GM10266 (cell line): ENCODE measurements at regions not wholly inside any gene's neighbourhood (a gene's known extent, or its start where the extent isn't known, plus 50 kb on each side); places are given as distances from the start of the nearest gene placed in this dataset.
"Not testable (repeated sequence)": the region's sequence is repeated elsewhere in the genome, so short reads cannot be mapped to it uniquely, and the experiment has no call there.

Source experiments
- DNase-seq: peaks from one replicate; pipeline ENCODE4 v3.0.0; 2012; ENCODE audit errors: extremely low spot score
- CTCF ChIP-seq: IDR thresholded peaks from 2 replicates; pipeline ENCODE4 v1.5.1; 2012; ENCODE audit warnings: mild to moderate bottlenecking, low read depth; ENCODE audit not compliant: control insufficient read depth, insufficient read depth; ENCODE audit errors: missing control alignments

GRCh38 chr5:87188391-87188790 lies 79.3 kb upstream of the RASA1 start:
- TF ChIP-seq CTCF: no peak
- DNase-seq: no peak

GRCh38 chr5:87190041-87190440 lies 77.6 kb upstream of the RASA1 start:
- no peak for TF ChIP-seq CTCF

GRCh38 chr5:87190687-87191086 lies 77.0 kb upstream of the RASA1 start:
- DNase-seq: no peak
- TF ChIP-seq CTCF: no peak

More at GRCh38 chr5:87190041-87190440, 77.6 kb upstream of the RASA1 start:
- DNase-seq: no peak

- no peak for DNase-seq
- TF ChIP-seq CTCF: no peak
These were observed 76.0 kb upstream of the RASA1 start for GRCh38 chr5:87191645-87192044.

- no peak for TF ChIP-seq CTCF
- DNase-seq: peak; percentile 44
These were observed 72.5 kb upstream of the RASA1 start for GRCh38 chr5:87195104-87195591.

- TF ChIP-seq CTCF: no peak
- DNase-seq: no peak
These were observed 72.1 kb upstream of the RASA1 start for GRCh38 chr5:87195616-87196015.

- DNase-seq: no peak
- no peak for TF ChIP-seq CTCF
These were observed 69.7 kb upstream of the RASA1 start for GRCh38 chr5:87198010-87198409.

- not testable (repeated sequence) for DNase-seq
These were observed 68.4 kb upstream of the RASA1 start for GRCh38 chr5:87199246-87199645.

GRCh38 chr5:87199704-87200103 lies 68.0 kb upstream of the RASA1 start:
- not testable (repeated sequence) for DNase-seq
